Liver (tissue), 7 donors: ENCODE measurements at regions not wholly inside any gene's neighbourhood (a gene's known extent, or its start where the extent isn't known, plus 50 kb on each side); places are given as distances from the start of the nearest gene placed in this dataset.

Source experiments
- DNase-seq: peaks from one replicate; pipeline ENCODE4 v3.0.0-alpha.2; 2017; ENCODE audit warnings: low spot score
- H3K27ac ChIP-seq, 2 donors: one replicate each; pipeline ENCODE4 v1.7.0; 2013; ENCODE audit warnings: inconsistent platforms in 2 of 2, low read length in 2 of 2, control low read depth in 1 of 2, low read depth in 1 of 2, mild to moderate bottlenecking in 1 of 2
- H3K27me3 ChIP-seq, 4 donors: one replicate each; pipeline versions ENCODE4 v1.6.1 to v1.7.0; 2013; ENCODE audit warnings: low read length in 3 of 4, inconsistent platforms in 1 of 4, mild to moderate bottlenecking in 1 of 4, moderate library complexity in 1 of 4; ENCODE audit not compliant: control insufficient read depth in 4 of 4, insufficient read depth in 4 of 4
- H3K36me3 ChIP-seq, 4 donors: one replicate each; pipeline versions ENCODE4 v1.6.1 to v1.7.0; 2013; ENCODE audit warnings: low read length in 3 of 4, mild to moderate bottlenecking in 3 of 4, low read depth in 1 of 4, moderate library complexity in 1 of 4; ENCODE audit not compliant: control insufficient read depth in 4 of 4, insufficient read depth in 3 of 4
- H3K4me1 ChIP-seq, 4 donors: one replicate each; pipeline versions ENCODE4 v1.6.1 to v1.7.0; 2013; ENCODE audit warnings: low read length in 3 of 4, mild to moderate bottlenecking in 3 of 4, moderate library complexity in 1 of 4; ENCODE audit not compliant: control insufficient read depth in 4 of 4, insufficient read depth in 4 of 4
- H3K4me3 ChIP-seq, 3 donors: one replicate each; pipeline versions ENCODE4 v1.6.1 to v1.7.0; 2013; ENCODE audit warnings: low read length in 3 of 3, control low read depth in 1 of 3, low read depth in 1 of 3, mild to moderate bottlenecking in 1 of 3
- H3K9ac ChIP-seq, 2 donors: one replicate each; pipeline ENCODE4 v1.7.0; 2013; ENCODE audit warnings: low read length in 2 of 2, mild to moderate bottlenecking in 2 of 2, moderate library complexity in 2 of 2, control low read depth in 1 of 2, low read depth in 1 of 2
- H3K9me3 ChIP-seq, 4 donors: one replicate each; pipeline versions ENCODE4 v1.6.1 to v1.7.0; 2013; ENCODE audit warnings: low read length in 3 of 4; ENCODE audit not compliant: control insufficient read depth in 4 of 4
- EGR1 ChIP-seq, 2 donors: IDR thresholded peaks; 2 replicates each; pipeline ENCODE4 v1.6.1; 2016 to 2018; ENCODE audit warnings: antibody characterized with exemption in 2 of 2, low read depth in 2 of 2
- FOXA1 ChIP-seq: IDR thresholded peaks from 2 replicates; pipeline ENCODE4 v1.6.1; 2016; ENCODE audit warnings: antibody characterized with exemption
- FOXA2 ChIP-seq: IDR thresholded peaks from 2 replicates; pipeline ENCODE4 v1.6.1; 2016; ENCODE audit warnings: antibody characterized with exemption
- GABPA ChIP-seq, 2 donors: IDR thresholded peaks in 1 of 2; conservative IDR thresholded peaks in 1 of 2; 2 replicates each; pipeline ENCODE4 v1.6.1; 2016; ENCODE audit warnings: antibody characterized with exemption in 2 of 2, mild to moderate bottlenecking in 1 of 2, moderate library complexity in 1 of 2
- HNF4A ChIP-seq, 2 donors: conservative IDR thresholded peaks; 2 replicates each; pipeline ENCODE4 v1.6.1; 2016; ENCODE audit warnings: antibody characterized with exemption in 2 of 2, mild to moderate bottlenecking in 2 of 2
- HNF4G ChIP-seq: IDR thresholded peaks from 2 replicates; pipeline ENCODE4 v1.6.1; 2016; ENCODE audit warnings: antibody characterized with exemption
- JUND ChIP-seq, 2 donors: IDR thresholded peaks; 2 replicates each; pipeline ENCODE4 v1.6.1; 2016; ENCODE audit warnings: antibody characterized with exemption in 2 of 2
- NR2F2 ChIP-seq: IDR thresholded peaks from 2 replicates; pipeline ENCODE4 v1.6.1; 2016; ENCODE audit warnings: antibody characterized with exemption
- RAD21 ChIP-seq, 2 donors: IDR thresholded peaks; 2 replicates each; pipeline ENCODE4 v1.6.1; 2016; ENCODE audit warnings: antibody characterized with exemption in 2 of 2, mild to moderate bottlenecking in 2 of 2
- RXRA ChIP-seq, 2 donors: IDR thresholded peaks; 2 replicates each; pipeline ENCODE4 v1.6.1; 2017 to 2018; ENCODE audit warnings: antibody characterized with exemption in 2 of 2, mild to moderate bottlenecking in 1 of 2
- SP1 ChIP-seq: IDR thresholded peaks from 2 replicates; pipeline ENCODE4 v1.6.1; 2018; ENCODE audit warnings: antibody characterized with exemption, mild to moderate bottlenecking
- TAF1 ChIP-seq: conservative IDR thresholded peaks from 2 replicates; pipeline ENCODE4 v1.6.1; 2016; ENCODE audit warnings: antibody characterized with exemption, mild to moderate bottlenecking
- YY1 ChIP-seq: IDR thresholded peaks from 2 replicates; pipeline ENCODE4 v1.6.1; 2016; ENCODE audit warnings: antibody characterized with exemption, mild to moderate bottlenecking
- WGBS: extraction: QIAGEN DNeasy Blood & Tissue Kit; methylation state at CpG from one replicate; pipeline ENCODE4 v1.1.7; 2013; 5-methylcytosine and 5-hydroxymethylcytosine counted together
- TF ChIP-seq, protein P1 (sequence below): IDR thresholded peaks from 2 replicates; pipeline ENCODE4 v1.6.1; 2016; ENCODE audit warnings: antibody characterized with exemption
- TF ChIP-seq, protein P2 (sequence below): IDR thresholded peaks from 2 replicates; pipeline ENCODE4 v1.6.1; 2016; ENCODE audit warnings: antibody characterized with exemption, mild to moderate bottlenecking
- TF ChIP-seq, protein P3 (sequence below): IDR thresholded peaks from 2 replicates; pipeline ENCODE4 v1.6.1; 2016; ENCODE audit warnings: antibody characterized with exemption
- TF ChIP-seq, protein P4 (sequence below): IDR thresholded peaks from 2 replicates; pipeline ENCODE4 v1.6.1; 2016; ENCODE audit warnings: antibody characterized with exemption
- donor health status: healthy.
- donor health status: healthy.
- donor health status: healthy.
- donor health status: healthy.

DNA sequence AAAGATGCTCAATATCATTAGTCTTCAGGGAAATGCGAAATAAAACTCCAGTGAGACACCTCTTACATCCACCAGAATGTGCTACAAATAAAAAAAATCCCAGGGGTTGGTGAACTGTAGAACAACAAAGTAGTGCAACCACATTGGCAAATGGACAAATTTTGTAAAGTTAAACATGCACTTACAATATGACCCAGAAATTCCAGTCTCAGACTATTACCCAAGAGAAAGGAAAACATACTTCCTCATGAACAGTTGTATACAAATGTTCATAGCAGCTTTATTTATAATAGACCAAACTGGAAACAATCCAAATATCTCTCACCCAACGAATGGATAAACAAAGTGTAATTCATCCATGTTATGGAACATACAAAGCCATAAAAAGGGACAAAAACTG is 239.5 kb downstream of the ABCC12 start:
- Histone ChIP-seq H3K27ac (no peak overlapping the region), H3K36me3 (no peaks in the 10 kb centered on the region), H3K27me3 (no peaks in the 10 kb centered on the region), H3K9me3 (no peaks in the 10 kb centered on the region), H3K4me1 (no peaks in the 10 kb centered on the region), H3K9ac (no peak overlapping the region), H3K4me3 (no peak overlapping the region)
- no peak for DNase-seq
- 51% methylated on average over 2 of the region's 2 CpGs for WGBS
- TF ChIP-seq NR2F2 (no peak), SP1 (no peak), EGR1 (IDR thresholded peaks at IDR 0.05; ENCODE audit: low read depth in 2 of 2) (no peak), YY1 (no peak)
- TF ChIP-seq, protein P1, sequence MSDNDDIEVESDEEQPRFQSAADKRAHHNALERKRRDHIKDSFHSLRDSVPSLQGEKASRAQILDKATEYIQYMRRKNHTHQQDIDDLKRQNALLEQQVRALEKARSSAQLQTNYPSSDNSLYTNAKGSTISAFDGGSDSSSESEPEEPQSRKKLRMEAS = no peak
- TF ChIP-seq, protein P2, sequence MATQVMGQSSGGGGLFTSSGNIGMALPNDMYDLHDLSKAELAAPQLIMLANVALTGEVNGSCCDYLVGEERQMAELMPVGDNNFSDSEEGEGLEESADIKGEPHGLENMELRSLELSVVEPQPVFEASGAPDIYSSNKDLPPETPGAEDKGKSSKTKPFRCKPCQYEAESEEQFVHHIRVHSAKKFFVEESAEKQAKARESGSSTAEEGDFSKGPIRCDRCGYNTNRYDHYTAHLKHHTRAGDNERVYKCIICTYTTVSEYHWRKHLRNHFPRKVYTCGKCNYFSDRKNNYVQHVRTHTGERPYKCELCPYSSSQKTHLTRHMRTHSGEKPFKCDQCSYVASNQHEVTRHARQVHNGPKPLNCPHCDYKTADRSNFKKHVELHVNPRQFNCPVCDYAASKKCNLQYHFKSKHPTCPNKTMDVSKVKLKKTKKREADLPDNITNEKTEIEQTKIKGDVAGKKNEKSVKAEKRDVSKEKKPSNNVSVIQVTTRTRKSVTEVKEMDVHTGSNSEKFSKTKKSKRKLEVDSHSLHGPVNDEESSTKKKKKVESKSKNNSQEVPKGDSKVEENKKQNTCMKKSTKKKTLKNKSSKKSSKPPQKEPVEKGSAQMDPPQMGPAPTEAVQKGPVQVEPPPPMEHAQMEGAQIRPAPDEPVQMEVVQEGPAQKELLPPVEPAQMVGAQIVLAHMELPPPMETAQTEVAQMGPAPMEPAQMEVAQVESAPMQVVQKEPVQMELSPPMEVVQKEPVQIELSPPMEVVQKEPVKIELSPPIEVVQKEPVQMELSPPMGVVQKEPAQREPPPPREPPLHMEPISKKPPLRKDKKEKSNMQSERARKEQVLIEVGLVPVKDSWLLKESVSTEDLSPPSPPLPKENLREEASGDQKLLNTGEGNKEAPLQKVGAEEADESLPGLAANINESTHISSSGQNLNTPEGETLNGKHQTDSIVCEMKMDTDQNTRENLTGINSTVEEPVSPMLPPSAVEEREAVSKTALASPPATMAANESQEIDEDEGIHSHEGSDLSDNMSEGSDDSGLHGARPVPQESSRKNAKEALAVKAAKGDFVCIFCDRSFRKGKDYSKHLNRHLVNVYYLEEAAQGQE = no peak
- TF ChIP-seq, protein P3, sequence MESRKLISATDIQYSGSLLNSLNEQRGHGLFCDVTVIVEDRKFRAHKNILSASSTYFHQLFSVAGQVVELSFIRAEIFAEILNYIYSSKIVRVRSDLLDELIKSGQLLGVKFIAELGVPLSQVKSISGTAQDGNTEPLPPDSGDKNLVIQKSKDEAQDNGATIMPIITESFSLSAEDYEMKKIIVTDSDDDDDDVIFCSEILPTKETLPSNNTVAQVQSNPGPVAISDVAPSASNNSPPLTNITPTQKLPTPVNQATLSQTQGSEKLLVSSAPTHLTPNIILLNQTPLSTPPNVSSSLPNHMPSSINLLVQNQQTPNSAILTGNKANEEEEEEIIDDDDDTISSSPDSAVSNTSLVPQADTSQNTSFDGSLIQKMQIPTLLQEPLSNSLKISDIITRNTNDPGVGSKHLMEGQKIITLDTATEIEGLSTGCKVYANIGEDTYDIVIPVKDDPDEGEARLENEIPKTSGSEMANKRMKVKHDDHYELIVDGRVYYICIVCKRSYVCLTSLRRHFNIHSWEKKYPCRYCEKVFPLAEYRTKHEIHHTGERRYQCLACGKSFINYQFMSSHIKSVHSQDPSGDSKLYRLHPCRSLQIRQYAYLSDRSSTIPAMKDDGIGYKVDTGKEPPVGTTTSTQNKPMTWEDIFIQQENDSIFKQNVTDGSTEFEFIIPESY = no peak
- TF ChIP-seq, protein P4, sequence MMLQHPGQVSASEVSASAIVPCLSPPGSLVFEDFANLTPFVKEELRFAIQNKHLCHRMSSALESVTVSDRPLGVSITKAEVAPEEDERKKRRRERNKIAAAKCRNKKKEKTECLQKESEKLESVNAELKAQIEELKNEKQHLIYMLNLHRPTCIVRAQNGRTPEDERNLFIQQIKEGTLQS = no peak

DNA sequence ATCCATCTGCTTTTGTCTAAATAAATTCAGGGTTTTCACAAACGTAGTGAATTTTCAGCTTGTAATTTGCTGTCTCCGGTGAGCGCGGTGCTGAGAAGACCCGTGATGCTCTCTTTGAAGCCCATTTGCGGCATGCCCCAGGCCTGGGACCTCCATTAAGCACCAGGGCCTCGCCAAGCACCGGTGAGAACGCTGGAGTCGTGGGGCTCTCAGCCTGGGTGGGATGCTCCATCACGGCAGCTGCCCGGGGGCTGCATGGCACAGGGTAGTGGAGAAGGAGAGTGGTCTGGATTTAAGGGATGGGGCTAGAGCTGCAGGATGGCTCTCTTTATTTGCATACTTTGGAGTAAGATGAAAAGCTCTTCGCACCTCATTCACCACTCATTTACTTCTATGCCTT is 248.7 kb downstream of the ABCC12 start:
- no peak for DNase-seq
- peaks cover 0 to 3% (median 0%) of the 10 kb centered on the region in 4 donors for H3K27me3 ChIP-seq
- no peak overlapping the region for H3K9ac ChIP-seq
- WGBS = 73% methylated on average over 13 of the region's 13 CpGs
- no peaks in the 10 kb centered on the region for H3K36me3 ChIP-seq
- no peak overlapping the region for H3K4me3 ChIP-seq
- H3K4me1 ChIP-seq = no peaks in the 10 kb centered on the region
- H3K27ac ChIP-seq = no peak overlapping the region
- peaks cover 0 to 4% (median 0%) of the 10 kb centered on the region in 4 donors for H3K9me3 ChIP-seq
- TF ChIP-seq HNF4G = no peak
- no peak for TF ChIP-seq HNF4A (conservative IDR thresholded peaks at IDR 0.05)
- TF ChIP-seq RXRA (IDR thresholded peaks at IDR 0.05) = no peak
- TF ChIP-seq, protein P1 = no peak
- no peak for TF ChIP-seq FOXA1
- TF ChIP-seq NR2F2 = no peak
- TF ChIP-seq, protein P4 = no peak
- TF ChIP-seq FOXA2 = no peak
- no peak for TF ChIP-seq SP1
- no peak for TF ChIP-seq YY1
- no peak for TF ChIP-seq RAD21 (IDR thresholded peaks at IDR 0.05)
- TF ChIP-seq JUND (IDR thresholded peaks at IDR 0.05) = no peak
- no peak for TF ChIP-seq EGR1 (IDR thresholded peaks at IDR 0.05; ENCODE audit: low read depth in 2 of 2)
- no peak for TF ChIP-seq TAF1
- no peak for TF ChIP-seq GABPA (IDR thresholded peaks at IDR 0.05 in 1 of 2, conservative IDR thresholded peaks at IDR 0.05 in 1 of 2)
- TF ChIP-seq, protein P3 = no peak
- TF ChIP-seq, protein P2 = no peak
